SK-N-SH treated with all-trans-retinoic acid at 6 μM for 48 hours (cell line): ENCODE measurements at regions not wholly inside any gene's neighbourhood (a gene's known extent, or its start where the extent isn't known, plus 50 kb on each side); places are given as distances from the start of the nearest gene placed in this dataset.

Source experiments
- ARNTL ChIP-seq: fragments of 450-650 bp; formaldehyde crosslinking; IDR thresholded peaks from 2 replicates; pipeline ENCODE4 v1.5.0; 2020; ENCODE audit warnings: low read depth, mild to moderate bottlenecking, moderate library complexity, borderline replicate concordance
- BACH2 ChIP-seq: fragments of 250-450 bp; sonication (Bioruptor Pico); IDR thresholded peaks from 2 replicates; pipeline ENCODE4 v1.9.0; 2021; ENCODE audit warnings: mild to moderate bottlenecking, borderline replicate concordance
- CSDC2 ChIP-seq: fragments of 250-450 bp; sonication (Bioruptor Pico); IDR thresholded peaks from 2 replicates; pipeline ENCODE4 v1.5.0; 2020; ENCODE audit warnings: mild to moderate bottlenecking, moderate library complexity
- OSR1 ChIP-seq: fragments of 250-450 bp; sonication (Bioruptor Pico); IDR thresholded peaks from 2 replicates; pipeline ENCODE4 v1.8.0; 2022; ENCODE audit warnings: moderate library complexity, mild to moderate bottlenecking, inconsistent platforms
- PATZ1 ChIP-seq: fragments of 250-450 bp; sonication (Bioruptor Pico); IDR thresholded peaks from 2 replicates; pipeline ENCODE4 v1.8.0; 2020; ENCODE audit warnings: mild to moderate bottlenecking, moderate library complexity, borderline replicate concordance
- POU6F1 ChIP-seq: fragments of 250-450 bp; sonication (Bioruptor Pico); IDR thresholded peaks from 2 replicates; pipeline ENCODE4 v1.8.0; 2021; ENCODE audit warnings: low read depth, mild to moderate bottlenecking, moderate library complexity, borderline replicate concordance
- TCF4 ChIP-seq: fragments of 250-450 bp; sonication (Bioruptor Pico); IDR thresholded peaks from 2 replicates; pipeline ENCODE4 v1.8.0; 2021; ENCODE audit warnings: mild to moderate bottlenecking, moderate library complexity, borderline replicate concordance
- TOX ChIP-seq: fragments of 250-450 bp; sonication (Bioruptor Pico); IDR thresholded peaks from 2 replicates; pipeline ENCODE4 v1.8.0; 2021; ENCODE audit warnings: mild to moderate bottlenecking, moderate library complexity, borderline replicate concordance
- TSHZ2 ChIP-seq: fragments of 250-450 bp; sonication (Bioruptor Pico); IDR thresholded peaks from 2 replicates; pipeline ENCODE4 v1.5.0; 2020; ENCODE audit warnings: mild to moderate bottlenecking, moderate library complexity
- ZFP30 ChIP-seq: fragments of 450-650 bp; formaldehyde crosslinking; IDR thresholded peaks from 2 replicates; pipeline ENCODE4 v1.5.0; 2022; ENCODE audit warnings: mild to moderate bottlenecking, moderate library complexity
- ZNF565 ChIP-seq: fragments of 450-650 bp; formaldehyde crosslinking; conservative IDR thresholded peaks from 2 replicates; pipeline ENCODE4 v1.5.0; 2020; ENCODE audit warnings: low read depth, mild to moderate bottlenecking, moderate library complexity
- ZNF70 ChIP-seq: fragments of 450-650 bp; formaldehyde crosslinking; IDR thresholded peaks from 2 replicates; pipeline ENCODE4 v1.5.0; 2020; ENCODE audit warnings: mild to moderate bottlenecking, moderate library complexity
- ZNF8 ChIP-seq: fragments of 450-650 bp; formaldehyde crosslinking; IDR thresholded peaks from 2 replicates; pipeline ENCODE4 v1.5.0; 2020; ENCODE audit warnings: mild to moderate bottlenecking, moderate library complexity

GRCh38 chr1:239566074-239566473 lies 179.7 kb downstream of the CHRM3 start:
- TF ChIP-seq ARNTL (CRISPR knock-in tag) (no peak), OSR1 (no peak), TSHZ2 (CRISPR knock-in tag) (peak; percentile 98), ZNF8 (CRISPR knock-in tag) (peak; percentile 80), POU6F1 (peak; percentile 99), TCF4 (peak; percentile 92), PATZ1 (CRISPR knock-in tag) (peak; percentile 99), TOX (peak; percentile 99), ZFP30 (CRISPR knock-in tag) (no peak), ZNF70 (CRISPR knock-in tag) (peak; percentile 5; the same call in 1 of the 2 replicates), CSDC2 (no peak), BACH2 (CRISPR knock-in tag) (peak; percentile 87; the same call in 1 of the 2 replicates), ZNF565 (peak; percentile 91; the same call in 1 of the 2 replicates)
